ENCODE measurements at regions not wholly inside any gene's neighbourhood (a gene's known extent, or its start where the extent isn't known, plus 50 kb on each side); places are given as distances from the start of the nearest gene placed in this dataset.

- H3K4me1 ChIP-seq (ENCODE audit: control insufficient read depth, extremely low read depth, insufficient read depth, low read length) = no peaks in the 10 kb centered on the region
- dilution Hi-C loops (cut with MboI; ENCODE audit: extremely low pct_ligation_motif_present, low sequenced_read_pairs) (no loop called here), intact Hi-C loops (cut with micrococcal nuclease) (no loop called here)
- FAIRE-seq = no peak
- DNase-seq (ENCODE audit: low read depth, low spot score) = no peak
- H2AFZ ChIP-seq (ENCODE audit: low read depth, low read length) = no peak overlapping the region
- no TSS peak for BruUV-seq (replicated peaks)
- H3K9me1 ChIP-seq (replicated peaks; ENCODE audit: control insufficient read depth, extremely low read depth, insufficient read depth, low read length) = no peaks in the 10 kb centered on the region
- no peak overlapping the region for H3K4me2 ChIP-seq (ENCODE audit: insufficient read depth, low read length)
- no peak overlapping the region for H3K27ac ChIP-seq (ENCODE audit: insufficient read depth, low read depth, low read length)
- ChIA-PET POLR2A (no interaction called here), CTCF (interaction anchor here (0.7 kb wide), 1 partner anchor 61 kb away, joined by 3 read pairs; no protein-coding TSS in a partner anchor)
- no peaks in the 10 kb centered on the region for H3K27me3 ChIP-seq (ENCODE audit: control insufficient read depth in 2 of 2, insufficient read depth in 2 of 2, low read length in 2 of 2)
- no peaks in the 10 kb centered on the region for H3K9me3 ChIP-seq (replicated peaks; ENCODE audit: control insufficient read depth, insufficient read depth, low read length)
- H3K9ac ChIP-seq (replicated peaks; ENCODE audit: extremely low read depth, insufficient read depth, low read length) = no peak overlapping the region
- no peaks in the 10 kb centered on the region for H3K36me3 ChIP-seq (ENCODE audit: control insufficient read depth in 2 of 2, extremely low read depth in 1 of 2, insufficient read depth in 2 of 2, low read length in 2 of 2)
- H3K4me3 ChIP-seq (replicated peaks in 1 of 3; ENCODE audit: insufficient read depth in 1 of 3, low read depth in 1 of 3, low read length in 3 of 3) = no peak overlapping the region
- H3K79me2 ChIP-seq (ENCODE audit: control insufficient read depth, insufficient read depth, low read length) = no peaks in the 10 kb centered on the region
- TF ChIP-seq JUN (IDR thresholded peaks at IDR 0.05; ENCODE audit: borderline replicate concordance, insufficient read depth, insufficient read length, low read depth) = no peak
- no peak for TF ChIP-seq POLR2A (IDR thresholded peaks at IDR 0.05; ENCODE audit: low read depth, low read length)
- no peak for TF ChIP-seq MAX (IDR thresholded peaks at IDR 0.05; ENCODE audit: insufficient read depth, insufficient read length)
- TF ChIP-seq FOS (IDR thresholded peaks at IDR 0.05; ENCODE audit: borderline replicate concordance, insufficient read depth, low read length) = no peak
- no peak for TF ChIP-seq GATA2 (IDR thresholded peaks at IDR 0.05; ENCODE audit: insufficient read depth, insufficient read length, low read depth, low read length)
- no peak for TF ChIP-seq MYC (IDR thresholded peaks at IDR 0.05; ENCODE audit: low read depth, low read length)
- no peak for TF ChIP-seq CTCF (IDR thresholded peaks at IDR 0.05; ENCODE audit: extremely low read depth in 1 of 2, insufficient read depth in 1 of 2, low read depth in 1 of 2, low read length in 2 of 2)
- TF ChIP-seq EZH2 (IDR thresholded peaks at IDR 0.05; ENCODE audit: borderline replicate concordance, low read depth, low read length, severe bottlenecking) = no peak
- no peak for TF ChIP-seq POLR2AphosphoS5 (IDR thresholded peaks at IDR 0.05; ENCODE audit: insufficient read depth, low read depth, low read length)
- H4K20me1 ChIP-seq (replicated peaks; ENCODE audit: control insufficient read depth, extremely low read depth, insufficient read depth, low read length) = no peaks in the 10 kb centered on the region
Measured at GRCh38 chr5:124919747-124920525, 173.5 kb upstream of the ZNF608 start.

Data from endothelial cell of umbilical vein (primary cell).